HG02943 (cell line): ENCODE measurements at regions not wholly inside any gene's neighbourhood (a gene's known extent, or its start where the extent isn't known, plus 50 kb on each side); places are given as distances from the start of the nearest gene placed in this dataset.
"Not testable (repeated sequence)": the region's sequence is repeated elsewhere in the genome, so short reads cannot be mapped to it uniquely, and the experiment has no call there.

Source experiments
- ATAC-seq: cut with Tn5 transposase; IDR thresholded peaks from one replicate; pipeline ENCODE4 v1.9.1; 2021; ENCODE audit warnings: mild to moderate bottlenecking, low read depth, moderate library complexity; ENCODE audit not compliant: unreplicated experiment

- ATAC-seq: no peak
These were observed 438.9 kb downstream of the NAV3 start for GRCh38 chr12:78269620-78270019.

GRCh38 chr12:78271546-78271945 lies 440.9 kb downstream of the NAV3 start:
- ATAC-seq: no peak

GRCh38 chr12:78275886-78276285 lies 445.2 kb downstream of the NAV3 start:
- no peak for ATAC-seq

GRCh38 chr12:78278706-78279190 lies 448.1 kb downstream of the NAV3 start:
- ATAC-seq: no peak

- ATAC-seq: no peak
These were observed 448.9 kb downstream of the NAV3 start for GRCh38 chr12:78279567-78279966.

GRCh38 chr12:78281102-78281501 lies 450.4 kb downstream of the NAV3 start:
- not testable (repeated sequence) for ATAC-seq

- no peak for ATAC-seq
These were observed 453.7 kb downstream of the NAV3 start for GRCh38 chr12:78284417-78284816.

GRCh38 chr12:78290606-78291345 lies 460.1 kb downstream of the NAV3 start:
- no peak for ATAC-seq

GRCh38 chr12:78293059-78293686 lies 462.5 kb downstream of the NAV3 start:
- no peak for ATAC-seq

GRCh38 chr12:78301282-78301681 lies 470.6 kb downstream of the NAV3 start:
- ATAC-seq: not testable (repeated sequence)

- ATAC-seq: no peak
These were observed 475.1 kb downstream of the NAV3 start for GRCh38 chr12:78305808-78306207.

- ATAC-seq: no peak
These were observed 475.5 kb downstream of the NAV3 start for GRCh38 chr12:78306236-78306635.

GRCh38 chr12:78308701-78309100 lies 478.0 kb downstream of the NAV3 start:
- no peak for ATAC-seq

GRCh38 chr12:78315028-78315427 lies 484.3 kb downstream of the NAV3 start:
- no peak for ATAC-seq

GRCh38 chr12:78316136-78316535 lies 485.4 kb downstream of the NAV3 start:
- no peak for ATAC-seq

GRCh38 chr12:78316631-78317468 lies 486.2 kb downstream of the NAV3 start:
- no peak for ATAC-seq

GRCh38 chr12:78321696-78322095 lies 491.0 kb downstream of the NAV3 start:
- no peak for ATAC-seq

GRCh38 chr12:78323226-78323625 lies 492.5 kb downstream of the NAV3 start:
- ATAC-seq: no peak

GRCh38 chr12:78324234-78324633 lies 493.5 kb downstream of the NAV3 start:
- no peak for ATAC-seq

- no peak for ATAC-seq
These were observed 497.8 kb downstream of the NAV3 start for GRCh38 chr12:78328524-78328923.

GRCh38 chr12:78330131-78330530 lies 499.4 kb downstream of the NAV3 start:
- ATAC-seq: no peak
